Keratinocyte (primary cell): ENCODE measurements at regions not wholly inside any gene's neighbourhood (a gene's known extent, or its start where the extent isn't known, plus 50 kb on each side); places are given as distances from the start of the nearest gene placed in this dataset.

Experiments used
- CTCF ChIP-seq, 3 experiments: IDR thresholded peaks in 1 of 3; conservative IDR thresholded peaks in 1 of 3; optimal IDR thresholded peaks in 1 of 3; 2 replicates in 2 of 3; 3 replicates in 1 of 3; pipeline versions ENCODE3 to v1.5.1; 2011; ENCODE audit warnings: low read length in 3 of 3, mild to moderate bottlenecking in 3 of 3, moderate library complexity in 2 of 3, control low read depth in 1 of 3, inconsistent platforms in 1 of 3; ENCODE audit not compliant: insufficient read depth in 2 of 3; ENCODE audit errors: extremely low read depth in 1 of 3
- EZH2 ChIP-seq: IDR thresholded peaks from one replicate; pipeline ENCODE4 v1.6.1; 2012; ENCODE audit warnings: inconsistent platforms, mild to moderate bottlenecking, low read length, moderate library complexity

- TF ChIP-seq CTCF (optimal IDR thresholded peaks at IDR 0.05 in 1 of 3, IDR thresholded peaks at IDR 0.05 in 1 of 3, conservative IDR thresholded peaks at IDR 0.05 in 1 of 3; ENCODE audit: extremely low read depth in 1 of 3, insufficient read depth in 2 of 3, low read length in 3 of 3) (no peak), EZH2 (no peak)
Observed at GRCh38 chr19:30810726-30811125, 438.5 kb downstream of the ZNF536 start.
